HG03045 (cell line): ENCODE measurements at regions not wholly inside any gene's neighbourhood (a gene's known extent, or its start where the extent isn't known, plus 50 kb on each side); places are given as distances from the start of the nearest gene placed in this dataset.
"Not testable (repeated sequence)": the region's sequence is repeated elsewhere in the genome, so short reads cannot be mapped to it uniquely, and the experiment has no call there.

Experiments used
- ATAC-seq: cut with Tn5 transposase; IDR thresholded peaks from one replicate; pipeline ENCODE4 v1.9.1; 2021; ENCODE audit warnings: mild to moderate bottlenecking, moderate library complexity; ENCODE audit not compliant: unreplicated experiment

DNA sequence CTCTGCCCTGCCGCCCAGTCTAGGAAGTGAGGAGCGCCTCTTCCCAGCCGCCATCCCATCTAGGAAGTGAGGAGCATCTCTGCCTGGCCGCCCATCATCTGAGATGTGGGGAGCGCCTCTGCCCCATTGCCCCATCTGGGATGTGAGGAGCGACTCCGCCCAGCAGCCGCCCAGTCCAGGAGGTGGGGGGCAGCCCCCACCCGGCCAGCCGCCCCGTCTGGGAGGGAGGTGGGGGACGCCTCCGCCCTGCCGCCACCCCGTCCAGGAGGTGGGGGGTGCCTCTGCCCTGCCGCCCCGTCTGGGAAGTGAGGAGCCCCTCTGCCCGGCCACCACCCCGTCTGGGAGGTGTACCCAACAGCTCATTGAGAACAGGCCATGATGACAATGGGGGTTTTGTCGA, 146.0 kb upstream of the RAB6C start:
- ATAC-seq = not testable (repeated sequence)

DNA sequence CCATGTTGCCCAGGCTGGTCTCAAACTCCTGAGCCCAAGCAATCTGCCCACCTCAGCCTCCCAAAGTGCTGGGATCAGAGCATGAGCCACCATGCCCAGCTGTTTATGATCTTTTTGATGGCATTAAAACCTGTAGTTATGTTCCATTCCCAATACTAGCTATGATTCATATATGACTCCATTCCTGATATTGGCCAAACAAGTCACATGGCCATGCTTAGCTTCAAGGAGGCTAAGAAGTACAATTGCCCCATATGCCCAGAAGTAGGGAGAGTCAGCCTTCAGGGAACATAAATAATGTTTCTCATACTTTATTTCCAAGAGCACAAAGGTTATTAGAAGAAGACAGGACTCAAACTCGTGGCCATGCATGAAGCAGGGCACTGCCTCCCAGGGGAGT, 132.4 kb upstream of the RAB6C start:
- no peak for ATAC-seq

DNA sequence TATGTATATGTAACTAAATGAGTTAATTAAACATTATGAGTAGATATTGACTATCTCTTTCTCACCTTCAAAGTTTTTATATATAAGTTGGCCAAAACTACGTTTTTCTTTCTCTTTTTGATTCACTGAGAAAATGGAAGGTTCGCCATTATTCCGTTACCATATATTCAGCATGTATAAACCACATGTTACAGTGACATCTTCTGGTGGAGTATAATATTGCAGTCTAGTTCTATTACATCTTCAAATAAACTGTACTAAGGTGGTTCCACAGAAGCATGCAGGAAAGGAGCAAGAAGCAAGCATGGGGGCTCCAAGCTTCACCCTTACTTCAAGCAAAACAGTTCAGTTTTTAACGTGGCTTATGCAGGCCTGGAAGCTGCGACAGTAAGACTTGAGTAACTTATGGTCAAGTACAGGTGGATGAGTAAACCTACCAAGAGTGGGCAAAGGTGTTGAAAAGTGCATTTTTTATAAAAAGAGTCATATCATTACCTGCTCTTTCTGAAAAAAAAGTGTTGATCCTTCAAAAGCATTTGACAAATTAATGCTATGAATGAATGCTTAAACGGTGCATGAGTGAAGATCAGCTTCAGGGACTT, 129.8 kb upstream of the RAB6C start:
- ATAC-seq = no peak

DNA sequence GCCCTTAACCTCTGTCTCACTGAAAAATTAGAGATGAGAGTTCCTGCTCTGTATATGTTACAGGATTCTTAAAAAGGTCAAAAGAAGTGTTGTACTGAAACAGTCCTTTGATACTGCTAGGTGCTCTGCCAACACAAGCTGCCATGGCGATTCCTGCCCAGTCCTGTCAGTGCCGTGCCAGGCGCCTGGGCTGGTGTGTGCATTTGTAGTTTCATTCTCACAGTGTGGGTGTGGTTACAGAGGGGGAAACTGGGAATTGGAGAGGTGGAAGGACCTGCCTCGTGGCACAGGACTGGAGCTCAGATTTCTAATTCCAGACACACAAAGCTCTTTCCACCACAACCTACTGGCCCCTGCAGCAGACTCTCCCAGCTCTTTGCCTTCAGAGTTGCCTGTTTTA, 122.3 kb upstream of the RAB6C start:
- no peak for ATAC-seq

DNA sequence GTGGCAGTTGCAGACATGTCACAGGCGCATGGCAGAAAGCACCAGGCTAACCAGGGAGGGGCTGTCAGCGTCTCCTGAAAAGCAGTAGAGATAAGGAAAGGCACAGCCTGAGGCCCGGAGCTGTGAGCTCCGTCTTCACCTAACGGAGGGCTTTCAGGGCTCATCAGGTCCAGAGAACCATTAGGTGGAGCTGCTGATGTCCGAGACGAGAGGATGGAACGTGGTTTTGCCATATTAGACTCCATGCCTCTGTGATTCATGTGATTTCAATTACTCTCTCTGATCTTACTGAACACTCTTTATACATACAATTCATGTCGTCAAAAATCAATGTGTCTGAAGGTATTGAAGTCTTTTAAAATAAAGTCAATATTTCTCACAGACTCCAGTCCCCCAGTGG, 120.3 kb upstream of the RAB6C start:
- ATAC-seq = no peak

DNA sequence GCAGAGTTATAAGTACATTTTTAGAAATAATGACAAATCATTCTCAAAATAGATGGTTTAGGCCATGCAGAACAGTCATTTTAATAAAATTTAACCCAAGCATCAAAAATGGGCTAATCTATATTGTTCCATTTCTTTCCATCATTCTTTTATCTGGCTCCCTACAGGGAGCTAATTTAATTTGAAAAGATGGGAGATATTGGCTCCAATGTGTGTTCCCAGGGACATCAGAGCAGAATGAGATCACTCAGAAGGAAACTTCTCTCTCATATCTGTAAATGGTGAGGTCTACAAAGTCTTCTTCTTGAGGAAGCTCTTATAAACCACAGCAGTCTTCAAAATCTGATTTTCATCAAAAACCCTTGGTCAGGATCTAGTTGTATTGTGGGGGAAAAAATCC, 119.4 kb upstream of the RAB6C start:
- ATAC-seq = no peak

DNA sequence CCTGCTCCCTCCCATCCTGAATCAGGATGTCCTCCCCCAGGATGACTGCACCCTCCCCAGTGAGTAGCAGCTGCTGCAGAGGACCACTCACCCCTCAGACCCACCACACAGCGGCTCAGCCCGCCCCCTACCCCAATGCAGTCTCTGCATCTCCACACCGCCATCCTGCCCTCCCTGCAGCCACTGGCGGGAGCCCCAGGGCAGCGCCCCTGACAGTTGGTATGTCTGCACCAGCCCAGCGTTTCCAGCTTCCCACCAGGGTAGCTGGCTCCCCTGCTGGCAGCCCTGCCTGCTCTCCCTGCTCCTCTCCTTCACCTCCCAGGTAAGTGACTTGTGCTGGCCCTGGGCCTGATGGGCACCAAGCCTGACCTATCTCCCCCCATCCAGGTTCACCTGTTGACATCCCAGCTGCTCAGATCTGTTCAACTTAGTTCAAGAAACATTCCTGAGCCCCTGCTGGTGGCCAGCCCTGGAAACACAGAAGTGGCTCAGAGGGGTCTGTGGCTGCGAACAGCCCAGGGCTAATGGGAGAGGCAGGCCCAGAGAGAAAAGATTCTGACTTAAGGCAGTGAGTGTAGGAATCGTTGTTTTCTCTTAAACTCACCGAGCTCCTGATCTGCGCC, 117.7 kb upstream of the RAB6C start:
- ATAC-seq = no peak

DNA sequence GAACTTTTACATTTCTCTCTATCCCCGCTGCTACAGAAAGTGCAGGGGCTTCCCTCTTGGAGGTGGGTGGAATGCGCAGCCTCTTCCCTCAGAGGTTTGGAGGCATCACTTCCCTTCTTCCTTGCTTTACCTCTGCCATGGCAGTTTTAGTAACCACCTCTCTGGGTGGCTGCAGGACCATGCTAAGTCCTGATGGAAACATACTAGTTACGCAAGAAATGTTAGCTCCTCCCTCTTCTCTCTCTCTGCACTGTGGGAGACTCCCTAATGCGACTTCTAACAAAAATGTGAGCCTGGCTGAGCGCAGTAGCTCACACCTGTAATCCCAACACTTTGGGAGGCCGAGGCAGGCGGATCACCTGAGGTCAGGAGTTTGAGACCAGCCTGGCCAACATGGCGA, 116.8 kb upstream of the RAB6C start:
- no peak for ATAC-seq

DNA sequence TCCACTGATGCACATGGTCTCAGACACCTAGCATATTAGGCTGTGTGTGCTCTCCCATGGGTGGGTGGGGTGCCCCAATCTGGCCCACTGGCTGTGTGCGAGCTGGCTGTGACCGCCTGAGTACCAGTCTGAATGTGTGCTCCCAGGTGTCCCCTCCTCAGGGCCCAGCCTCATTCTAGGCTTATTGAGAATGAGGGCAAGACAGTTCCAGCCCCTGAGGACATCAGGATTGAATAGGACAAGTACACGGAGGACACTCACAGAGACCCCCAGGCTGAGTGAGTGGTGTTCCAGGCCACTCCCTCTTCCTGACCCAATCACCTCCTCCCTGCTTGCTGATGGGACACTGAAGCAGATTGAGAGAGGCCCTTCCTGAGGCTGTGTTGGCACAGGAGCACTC, 116.1 kb upstream of the RAB6C start:
- no peak for ATAC-seq

DNA sequence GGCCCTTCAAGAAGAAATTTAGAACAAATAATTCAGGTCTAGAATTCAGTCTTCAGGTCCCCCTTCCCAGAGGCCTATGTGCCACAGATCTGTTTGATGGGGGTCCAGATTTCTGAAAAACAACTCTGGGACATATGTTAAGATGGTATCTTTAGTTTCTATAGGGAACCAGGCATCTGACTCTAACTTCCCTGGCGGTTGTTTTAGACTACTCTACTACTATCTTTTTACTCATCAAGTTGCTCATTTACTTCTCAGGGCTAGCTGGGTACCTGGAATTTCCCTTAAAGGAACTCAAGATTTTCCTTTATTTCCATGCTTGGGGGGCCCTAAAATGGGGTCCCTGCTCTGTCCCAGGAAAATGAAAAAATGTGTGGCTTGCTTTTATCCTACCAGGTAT, 114.7 kb upstream of the RAB6C start:
- no peak for ATAC-seq

DNA sequence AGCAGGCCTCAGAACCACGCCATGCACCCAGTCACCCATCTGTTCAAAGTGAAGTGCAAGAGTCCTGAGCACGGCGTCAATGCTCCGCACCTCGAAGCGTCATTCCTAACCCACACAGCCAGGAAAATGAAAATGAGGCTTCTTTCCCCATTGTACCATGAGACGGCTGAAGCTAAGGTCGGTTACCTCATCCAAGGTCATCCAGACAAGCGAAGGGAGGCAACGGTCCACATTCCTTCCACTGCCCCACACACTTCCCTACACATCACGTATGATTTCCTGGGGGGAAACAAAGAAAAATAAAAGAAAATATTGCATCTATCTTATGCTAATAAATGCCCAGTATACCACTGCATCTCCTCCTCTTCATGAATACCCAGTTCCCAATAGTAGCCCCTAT, 113.5 kb upstream of the RAB6C start:
- ATAC-seq = no peak

DNA sequence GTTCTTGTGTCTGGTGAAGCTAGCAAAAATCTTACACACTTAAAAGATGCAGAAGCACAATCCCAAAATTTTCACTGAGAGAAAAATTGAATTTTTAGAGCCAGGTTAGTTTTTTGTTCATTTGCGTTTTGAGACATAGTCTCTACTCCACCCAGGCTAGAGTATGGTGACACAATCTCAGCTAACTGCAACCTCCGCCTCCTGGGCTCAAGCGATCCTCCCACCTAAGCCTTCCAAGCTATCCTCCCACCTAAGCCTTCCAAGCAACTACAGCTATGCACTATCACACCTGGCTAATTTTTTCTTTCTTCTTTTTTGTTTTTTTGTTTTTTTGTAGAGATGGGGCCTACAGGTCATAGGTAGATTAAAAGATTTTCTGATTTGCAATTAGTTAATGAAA, 113.1 kb upstream of the RAB6C start:
- ATAC-seq = no peak

DNA sequence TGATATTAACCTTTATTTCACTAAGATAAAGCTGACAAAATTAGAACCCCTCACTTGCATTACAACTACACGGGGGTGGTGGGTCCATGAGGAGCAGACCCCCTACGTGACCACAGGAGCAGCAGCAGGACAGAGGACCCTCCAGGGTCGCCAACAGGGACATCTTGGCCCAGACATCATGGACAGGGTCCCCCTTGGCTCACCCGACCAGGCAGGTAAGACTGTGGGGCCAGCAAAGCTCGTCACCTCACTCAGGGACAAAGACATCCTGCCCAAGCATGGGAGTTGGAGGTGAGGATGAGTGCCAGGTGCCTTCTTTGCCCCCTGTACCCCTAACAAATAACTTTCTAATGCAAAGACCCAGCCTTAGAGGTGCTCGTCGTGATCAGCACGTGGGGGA, 111.3 kb upstream of the RAB6C start:
- ATAC-seq = no peak

DNA sequence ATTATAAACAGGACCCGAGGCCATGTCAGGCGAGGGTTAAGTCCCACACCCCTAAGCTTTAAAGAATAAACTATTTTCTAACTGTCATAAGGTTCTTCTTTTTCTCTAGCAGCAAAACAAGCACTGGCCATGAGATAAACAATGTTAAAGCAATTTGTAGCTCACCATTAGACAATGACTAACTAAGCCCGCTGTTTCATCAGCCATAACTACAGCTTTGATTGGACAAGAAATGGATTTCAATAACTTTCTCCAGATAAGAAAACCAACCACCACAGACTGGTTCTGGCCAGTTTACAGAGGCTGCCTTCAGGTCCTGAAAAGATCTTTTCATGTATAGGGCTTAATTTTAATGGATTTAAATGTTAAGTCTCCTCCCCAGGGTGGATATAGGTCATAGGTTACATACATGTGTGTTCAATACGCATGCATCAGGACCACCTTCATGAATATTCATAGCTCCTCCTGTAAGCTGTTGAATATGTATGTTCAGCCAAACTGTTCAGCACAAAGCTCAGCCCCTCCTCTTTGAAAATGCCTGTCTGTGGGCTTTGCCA, 108.7 kb upstream of the RAB6C start:
- ATAC-seq = no peak

DNA sequence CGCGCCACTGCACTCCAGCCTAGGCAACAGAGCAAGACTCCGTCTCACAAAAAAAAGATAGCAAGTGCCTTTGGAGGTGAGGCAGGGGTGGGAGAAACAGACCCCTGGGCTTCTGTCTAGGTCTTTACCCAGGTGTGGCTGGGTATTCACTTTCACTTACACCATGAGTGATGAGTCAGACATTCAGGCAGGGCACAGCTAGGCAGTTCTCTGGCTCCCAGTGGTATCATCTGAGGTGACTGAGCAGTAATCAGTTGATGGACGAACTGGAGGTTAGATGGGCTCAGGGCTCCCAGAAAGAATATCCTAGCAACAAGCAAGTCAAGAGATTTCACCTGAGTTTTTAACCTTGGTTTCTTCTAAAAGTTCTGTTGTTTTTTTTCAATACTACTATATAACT, 107.0 kb upstream of the RAB6C start:
- no peak for ATAC-seq

DNA sequence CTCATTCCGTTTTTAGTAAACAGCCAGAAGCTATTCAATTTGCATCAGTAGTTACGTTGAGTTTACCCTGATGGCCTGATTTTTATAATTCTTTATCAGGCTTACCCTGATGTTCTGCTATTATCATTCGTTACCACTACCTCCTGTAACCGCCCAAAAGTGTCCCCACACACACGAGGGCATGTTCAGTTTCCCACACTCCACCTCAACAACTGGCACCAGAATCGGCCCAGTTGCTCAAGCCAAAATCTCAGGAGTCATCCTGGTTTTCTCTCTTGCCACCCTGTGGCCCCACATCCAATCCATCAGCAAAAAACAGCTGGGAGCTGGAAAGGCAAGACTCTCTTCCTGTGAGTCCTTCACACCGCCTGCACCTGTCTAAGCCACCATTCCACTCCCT, 102.9 kb upstream of the RAB6C start:
- no peak for ATAC-seq

DNA sequence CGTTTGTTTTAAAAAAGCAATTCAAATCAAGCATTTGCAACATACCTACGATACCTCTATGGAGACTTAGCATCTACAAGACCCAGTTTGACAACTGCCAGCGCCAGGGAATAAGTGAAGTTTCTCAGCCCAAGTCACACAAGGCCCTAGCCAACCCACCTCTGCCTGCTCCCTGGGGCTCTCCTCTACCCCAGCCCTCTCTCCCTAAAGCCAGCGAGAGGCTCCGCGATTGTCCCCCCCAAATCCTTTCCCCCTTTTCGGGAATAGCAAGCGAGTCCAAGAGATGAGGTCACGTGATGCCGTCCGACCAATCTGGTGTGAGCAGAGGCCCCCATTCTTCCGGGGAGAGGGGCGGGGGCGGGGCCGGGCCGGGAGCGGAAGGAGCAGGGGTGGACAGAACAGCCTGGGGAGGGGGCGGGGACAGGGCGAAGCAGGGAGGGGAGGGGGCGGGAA, 102.2 kb upstream of the RAB6C start:
- ATAC-seq = peak; percentile 76

DNA sequence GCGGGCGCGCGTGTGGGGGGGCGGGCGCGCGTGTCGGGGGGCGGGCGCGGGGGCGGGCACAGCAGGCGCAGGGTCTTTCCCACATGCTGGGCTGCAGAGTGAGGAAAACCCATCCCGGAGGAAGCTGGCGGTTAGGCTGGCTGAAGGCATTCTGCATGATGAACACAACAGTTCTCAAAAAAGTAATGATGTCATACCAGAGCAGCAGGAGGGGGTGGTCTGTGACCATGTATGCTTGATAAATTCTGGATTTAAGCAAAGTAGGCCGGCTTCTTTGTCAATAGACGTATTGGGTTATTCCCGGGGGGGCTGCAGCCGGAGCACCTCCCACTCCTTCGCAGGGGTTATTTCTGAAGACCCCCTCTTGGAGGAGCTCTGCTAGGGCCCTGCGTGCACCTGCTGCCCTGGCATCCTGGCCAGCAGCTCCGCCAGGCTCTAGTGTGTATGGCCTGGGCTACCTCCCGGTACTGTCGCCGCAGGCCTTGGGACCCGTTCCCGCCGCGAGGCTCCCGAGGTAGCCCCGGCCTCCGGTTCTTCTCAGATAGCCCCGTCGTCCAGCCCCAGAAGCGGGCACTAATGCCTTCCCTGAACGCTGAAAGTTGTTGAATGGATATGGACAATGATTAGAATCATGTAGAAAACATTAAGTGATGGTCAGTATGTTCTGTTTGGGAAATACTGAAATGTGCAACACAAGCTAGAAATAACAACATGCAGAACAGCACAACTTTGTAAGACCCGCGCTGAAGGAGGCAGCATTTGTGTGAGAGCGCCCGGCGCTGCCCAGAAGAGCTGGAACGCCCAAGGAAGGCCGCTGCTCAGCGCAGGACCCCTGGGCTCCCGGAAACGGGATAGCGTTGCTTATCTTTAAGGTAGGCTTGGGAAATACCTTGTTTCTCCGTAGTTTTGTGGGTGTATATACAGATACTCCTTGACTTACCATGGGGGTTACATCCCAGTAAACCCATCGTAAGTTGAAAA, 101.4 kb upstream of the RAB6C start:
- ATAC-seq = peak; percentile 14

DNA sequence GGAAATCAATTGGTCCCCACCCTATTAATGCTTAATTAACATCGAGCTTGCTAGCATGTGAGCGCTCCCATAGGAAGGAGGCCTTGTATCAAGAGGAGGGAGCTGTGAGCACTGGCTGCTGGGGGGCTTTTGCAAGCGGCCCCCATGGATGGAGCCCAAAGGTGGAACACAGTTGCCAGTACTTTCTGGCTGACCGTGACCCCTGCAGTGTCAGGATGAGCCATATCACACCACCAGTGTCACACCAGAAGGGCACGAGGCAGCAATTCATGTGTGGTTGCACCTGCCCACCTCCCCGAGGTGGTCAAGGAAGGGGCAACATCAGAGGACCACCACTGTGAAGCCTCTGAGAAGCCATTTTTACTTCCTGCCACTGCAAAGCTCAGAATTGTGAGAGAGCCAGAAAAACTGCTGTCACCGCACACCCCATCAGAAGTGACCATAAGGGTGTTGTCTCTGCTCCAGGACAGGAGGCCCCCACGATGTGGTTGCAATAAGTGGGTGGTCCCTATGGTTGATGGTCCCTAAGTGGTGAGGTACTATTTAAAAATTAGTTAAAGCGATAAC, 99.8 kb upstream of the RAB6C start:
- no peak for ATAC-seq

DNA sequence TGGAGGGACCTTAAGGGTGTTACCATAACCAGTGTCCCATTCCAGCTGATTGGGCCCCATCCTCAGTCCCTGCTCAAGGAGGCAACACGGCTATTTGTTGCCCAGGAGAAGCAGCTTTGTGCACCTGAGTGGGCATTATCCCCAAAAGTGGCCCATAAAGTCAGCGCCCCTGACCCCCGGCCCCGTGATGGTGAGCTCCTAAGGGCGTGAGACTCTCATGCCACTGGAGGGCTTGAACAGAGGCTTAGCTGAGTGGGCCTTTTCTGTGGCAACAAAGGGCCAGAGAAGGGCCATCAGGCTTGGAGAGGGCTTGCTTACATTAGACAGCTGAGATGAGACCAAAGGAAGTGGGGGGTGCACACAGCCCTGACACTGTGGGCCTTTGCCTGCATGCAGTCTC, 99.2 kb upstream of the RAB6C start:
- no peak for ATAC-seq

DNA sequence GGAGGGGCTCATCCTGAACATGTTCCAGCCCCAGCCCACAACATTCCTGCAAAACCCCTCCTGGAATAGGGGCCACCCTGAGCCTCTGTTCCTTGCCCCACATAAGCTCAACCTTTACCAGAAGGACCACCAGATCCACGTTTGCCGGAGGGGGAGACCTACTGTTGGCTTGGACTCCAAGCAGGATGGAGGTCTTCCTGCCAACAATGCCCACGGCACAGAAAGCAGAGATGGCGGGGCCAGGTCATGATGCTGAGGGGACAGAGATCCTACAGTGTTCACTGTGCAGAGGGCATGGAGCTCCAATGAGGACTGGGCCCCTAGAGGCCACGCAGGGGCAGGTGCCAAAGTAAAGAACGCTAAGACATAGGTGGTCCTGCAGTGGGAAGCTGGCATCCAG, 98.5 kb upstream of the RAB6C start:
- ATAC-seq = no peak
